Kidney (tissue), 13 donors: ENCODE measurements at regions not wholly inside any gene's neighbourhood (a gene's known extent, or its start where the extent isn't known, plus 50 kb on each side); places are given as distances from the start of the nearest gene placed in this dataset.

ENCODE experiments used
- DNase-seq, 5 donors: peaks; one replicate each; pipeline ENCODE4 v3.0.0-alpha.2; 2013 to 2020
- FAIRE-seq: peaks from 2 replicates; lab custom pipeline; 2012; peaks lifted over from hg19 to GRCh38; lab: Jason Lieb, UNC
- H3K27ac ChIP-seq, 2 donors: one replicate each; pipeline ENCODE4 v1.7.0; 2013; ENCODE audit warnings: low read depth in 2 of 2, low read length in 2 of 2, inconsistent platforms in 1 of 2
- H3K27me3 ChIP-seq: one replicate; pipeline ENCODE4 v1.7.1; 2013; ENCODE audit warnings: low read length, inconsistent platforms; ENCODE audit not compliant: control insufficient read depth, insufficient read depth
- H3K36me3 ChIP-seq, 3 donors: one replicate each; pipeline versions ENCODE4 v1.7.0 to v1.7.1; 2013; ENCODE audit warnings: low read length in 3 of 3, control low read depth in 1 of 3, inconsistent platforms in 1 of 3; ENCODE audit not compliant: insufficient read depth in 3 of 3, control insufficient read depth in 2 of 3
- H3K4me1 ChIP-seq, 3 donors: one replicate each; pipeline versions ENCODE4 v1.7.0 to v1.7.1; 2013; ENCODE audit warnings: low read length in 3 of 3, inconsistent platforms in 1 of 3, low read depth in 1 of 3; ENCODE audit not compliant: control insufficient read depth in 2 of 3, insufficient read depth in 2 of 3
- H3K4me3 ChIP-seq, 3 donors: one replicate each; pipeline versions ENCODE4 v1.7.0 to v1.8.1; 2013; ENCODE audit warnings: low read length in 3 of 3, control low read depth in 1 of 3, inconsistent platforms in 1 of 3
- H3K9ac ChIP-seq, 3 donors: one replicate each; pipeline versions ENCODE4 v1.7.0 to v1.7.1; 2013; ENCODE audit warnings: low read length in 3 of 3, control low read depth in 1 of 3, inconsistent platforms in 1 of 3
- H3K9me3 ChIP-seq, 3 donors: one replicate each; pipeline versions ENCODE4 v1.7.0 to v1.7.1; 2013; ENCODE audit warnings: low read length in 3 of 3, control low read depth in 1 of 3, inconsistent platforms in 1 of 3; ENCODE audit not compliant: control insufficient read depth in 2 of 3, insufficient read depth in 1 of 3
- intact Hi-C: fragments of 100-400 bp; cut with DNase I; formaldehyde crosslinking; loops from one replicate; pipeline ENCODE4 v1.11.1; 2022
- TF ChIP-seq, protein P1 (sequence below): IDR thresholded peaks from 3 replicates; pipeline ENCODE4 v1.5.1; 2012; ENCODE audit warnings: mild to moderate bottlenecking, moderate library complexity, borderline replicate concordance; ENCODE audit not compliant: insufficient read depth; ENCODE audit errors: extremely low read depth
- donor health status: control.
- donor health status: control.
- donor health status: control.
- donor health status: control.
- donor health status: control.
- donor health status: DM: yes; HTN: yes; CAD: no.
- donor health status: Normal renal cell carcinoma (clear cell type).

DNA sequence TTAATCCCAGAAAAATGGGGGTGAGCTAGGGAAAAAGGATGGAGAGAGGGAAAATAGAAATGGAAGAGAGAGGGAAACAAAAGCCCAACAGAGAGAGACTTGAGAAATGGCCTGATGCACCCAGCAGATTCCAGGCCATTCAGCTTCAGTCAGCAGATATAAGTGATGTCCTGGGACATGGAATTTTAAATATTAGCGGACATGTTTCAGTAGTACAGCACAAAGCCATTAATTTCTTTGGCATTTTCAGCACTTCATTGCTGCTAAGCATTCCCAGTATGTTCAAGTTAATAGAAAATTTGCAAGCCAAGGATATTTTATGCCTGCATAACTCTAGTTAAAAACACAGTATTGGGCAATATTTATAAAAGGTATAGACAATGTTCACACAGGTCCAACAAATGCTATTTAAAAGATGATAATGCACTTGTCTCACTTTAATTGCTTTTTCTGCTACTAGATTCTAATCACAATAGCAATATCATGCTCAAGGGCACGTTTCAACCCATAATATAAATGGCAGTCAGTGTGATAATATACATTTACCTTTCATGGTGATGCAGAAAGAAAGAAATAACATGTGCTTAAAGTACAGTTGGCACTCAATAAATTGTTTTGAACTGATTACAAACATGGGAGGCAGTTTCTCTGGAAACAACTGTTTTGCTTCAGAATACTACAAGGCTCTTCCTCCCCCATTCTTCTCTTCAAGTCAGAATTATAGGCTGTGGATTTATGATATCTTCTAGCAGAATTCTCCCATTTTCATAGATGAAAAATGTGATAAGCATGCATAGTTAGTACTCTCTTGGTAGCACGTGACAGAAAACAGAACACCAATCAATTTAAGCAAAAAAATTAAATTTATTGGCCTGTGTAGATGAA, 108.1 kb upstream of the MAGI3 start:
- Histone ChIP-seq H3K27me3 (no peaks in the 10 kb centered on the region), H3K9me3 (no peaks in the 10 kb centered on the region), H3K9ac (no peak overlapping the region), H3K4me3 (no peak overlapping the region), H3K36me3 (no peaks in the 10 kb centered on the region), H3K27ac (no peak overlapping the region), H3K4me1 (no peaks in the 10 kb centered on the region)
- FAIRE-seq, result no peak
- TF ChIP-seq, protein P1, sequence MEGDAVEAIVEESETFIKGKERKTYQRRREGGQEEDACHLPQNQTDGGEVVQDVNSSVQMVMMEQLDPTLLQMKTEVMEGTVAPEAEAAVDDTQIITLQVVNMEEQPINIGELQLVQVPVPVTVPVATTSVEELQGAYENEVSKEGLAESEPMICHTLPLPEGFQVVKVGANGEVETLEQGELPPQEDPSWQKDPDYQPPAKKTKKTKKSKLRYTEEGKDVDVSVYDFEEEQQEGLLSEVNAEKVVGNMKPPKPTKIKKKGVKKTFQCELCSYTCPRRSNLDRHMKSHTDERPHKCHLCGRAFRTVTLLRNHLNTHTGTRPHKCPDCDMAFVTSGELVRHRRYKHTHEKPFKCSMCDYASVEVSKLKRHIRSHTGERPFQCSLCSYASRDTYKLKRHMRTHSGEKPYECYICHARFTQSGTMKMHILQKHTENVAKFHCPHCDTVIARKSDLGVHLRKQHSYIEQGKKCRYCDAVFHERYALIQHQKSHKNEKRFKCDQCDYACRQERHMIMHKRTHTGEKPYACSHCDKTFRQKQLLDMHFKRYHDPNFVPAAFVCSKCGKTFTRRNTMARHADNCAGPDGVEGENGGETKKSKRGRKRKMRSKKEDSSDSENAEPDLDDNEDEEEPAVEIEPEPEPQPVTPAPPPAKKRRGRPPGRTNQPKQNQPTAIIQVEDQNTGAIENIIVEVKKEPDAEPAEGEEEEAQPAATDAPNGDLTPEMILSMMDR, result no peak
- intact Hi-C loops, result no loop called here
- DNase-seq, result peak in 1 of 5 donors; percentile 58

DNA sequence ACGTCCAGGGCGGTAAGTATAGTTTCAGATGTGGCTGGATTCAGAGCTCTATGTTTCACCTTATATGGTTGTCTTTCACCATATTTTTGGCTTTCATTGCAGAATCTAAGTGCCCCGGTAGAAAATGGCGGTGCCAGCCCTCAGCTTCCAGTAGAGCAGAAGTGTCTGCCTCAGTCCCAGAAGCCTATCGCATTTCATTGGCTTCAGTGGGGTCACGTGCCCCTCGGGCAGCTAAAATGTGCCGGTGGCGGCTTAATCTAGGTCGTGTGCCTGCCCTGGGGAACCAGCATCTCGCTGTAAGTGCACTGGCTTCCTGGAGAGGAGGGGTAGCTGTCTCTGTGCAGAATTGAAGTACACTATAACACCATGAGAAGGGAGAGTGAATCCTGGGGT, 107.4 kb upstream of the MAGI3 start:
- no peaks in the 10 kb centered on the region for H3K36me3 ChIP-seq
- DNase-seq (no peak), FAIRE-seq (no peak)
- no peak overlapping the region for H3K4me3 ChIP-seq
- H3K4me1 ChIP-seq, result no peaks in the 10 kb centered on the region
- H3K9ac ChIP-seq, result no peak overlapping the region
- TF ChIP-seq, protein P1, result no peak
- H3K27me3 ChIP-seq, result no peaks in the 10 kb centered on the region
- no peak overlapping the region for H3K27ac ChIP-seq
- intact Hi-C loops, result no loop called here
- H3K9me3 ChIP-seq, result no peaks in the 10 kb centered on the region

DNA sequence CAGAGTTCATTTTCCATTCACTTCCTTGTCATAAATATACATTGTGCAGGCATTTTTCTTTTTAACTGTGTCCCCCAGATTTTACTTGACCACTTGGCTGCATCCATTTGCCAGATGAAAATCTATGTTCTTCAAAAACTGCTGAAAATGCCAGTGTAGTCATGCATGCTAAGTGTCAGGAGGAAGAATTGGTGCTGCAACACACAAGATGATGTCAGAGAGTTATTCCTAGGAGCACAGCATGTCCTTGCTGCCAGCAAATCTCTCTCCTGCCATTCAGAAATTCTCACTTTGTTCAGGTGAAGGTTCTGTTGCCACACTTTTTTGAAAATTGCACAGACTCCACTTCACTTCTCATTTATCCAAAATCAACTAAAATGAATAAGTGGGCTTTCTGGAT, 106.4 kb upstream of the MAGI3 start:
- no peak overlapping the region for H3K9ac ChIP-seq
- H3K4me3 ChIP-seq, result no peak overlapping the region
- no peak overlapping the region for H3K27ac ChIP-seq
- DNase-seq (peak in 2 of 5 donors; percentile 41 to 48), FAIRE-seq (no peak)
- TF ChIP-seq, protein P1, result no peak
- no peaks in the 10 kb centered on the region for H3K36me3 ChIP-seq
- no peaks in the 10 kb centered on the region for H3K9me3 ChIP-seq
- no peaks in the 10 kb centered on the region for H3K27me3 ChIP-seq
- intact Hi-C loops, result no loop called here
- H3K4me1 ChIP-seq, result no peaks in the 10 kb centered on the region
